ENCODE measurements at regions not wholly inside any gene's neighbourhood (a gene's known extent, or its start where the extent isn't known, plus 50 kb on each side); places are given as distances from the start of the nearest gene placed in this dataset.
A peak's percentile ranks its signal among the peaks of the same experiment; 100 is the strongest.

GRCh38 chr7:124645704-124646103 is 119.9 kb downstream of the GPR37 start:
- TF ChIP-seq CTCF (IDR thresholded peaks at IDR 0.05; ENCODE audit: low read length) (peak; percentile 25), EZH2phosphoT487 (IDR thresholded peaks at IDR 0.05; ENCODE audit: low read length) (no peak), EZH2 (optimal IDR thresholded peaks at IDR 0.05; ENCODE audit: low read depth, low read length) (no peak)

All from MM.1S (cell line).